Stimulated activated naive B cell treated with anti-CD40 and anti-IgM and Interleukin-4, amounts not matched to agents 10 μg/mL and 1 μg/mL and 100 μg/mL, for 72 hours (primary cell): ENCODE measurements at regions not wholly inside any gene's neighbourhood (a gene's known extent, or its start where the extent isn't known, plus 50 kb on each side); places are given as distances from the start of the nearest gene placed in this dataset.
A peak's percentile ranks its signal among the peaks of the same experiment; 100 is the strongest.

ENCODE experiments used
- ATAC-seq, 2 donors: fragments of 150-1000 bp; cut with Tn5 transposase; replicated peaks; 2 replicates each; pipeline ENCODE4 v1.10.0; 2021; ENCODE audit warnings: moderate library complexity in 1 of 2
- DNase-seq: peaks from one replicate; pipeline ENCODE4 v3.0.0; 2021
- H3K27ac Mint-ChIP-seq: one replicate; pipeline ENCODE4 v1.8.0; 2022; ENCODE audit warnings: mild to moderate bottlenecking, mixed read lengths
- H3K27me3 Mint-ChIP-seq, 2 donors: one replicate each; pipeline ENCODE4 v1.8.0; 2022; ENCODE audit warnings: mixed read lengths in 2 of 2
- H3K36me3 Mint-ChIP-seq, 2 donors: one replicate each; pipeline ENCODE4 v1.8.0; 2022; ENCODE audit warnings: mixed read lengths in 2 of 2, mild to moderate bottlenecking in 1 of 2
- H3K4me1 Mint-ChIP-seq, 2 donors: one replicate each; pipeline ENCODE4 v1.8.0; 2022; ENCODE audit warnings: mixed read lengths in 2 of 2, mild to moderate bottlenecking in 1 of 2
- H3K4me3 Mint-ChIP-seq, 2 donors: one replicate each; pipeline ENCODE4 v1.8.0; 2022; ENCODE audit warnings: mild to moderate bottlenecking in 2 of 2, mixed read lengths in 2 of 2, moderate library complexity in 1 of 2
- H3K9me3 Mint-ChIP-seq, 2 donors: one replicate each; pipeline ENCODE4 v1.8.0; 2022; ENCODE audit warnings: mixed read lengths in 2 of 2, mild to moderate bottlenecking in 1 of 2

DNA sequence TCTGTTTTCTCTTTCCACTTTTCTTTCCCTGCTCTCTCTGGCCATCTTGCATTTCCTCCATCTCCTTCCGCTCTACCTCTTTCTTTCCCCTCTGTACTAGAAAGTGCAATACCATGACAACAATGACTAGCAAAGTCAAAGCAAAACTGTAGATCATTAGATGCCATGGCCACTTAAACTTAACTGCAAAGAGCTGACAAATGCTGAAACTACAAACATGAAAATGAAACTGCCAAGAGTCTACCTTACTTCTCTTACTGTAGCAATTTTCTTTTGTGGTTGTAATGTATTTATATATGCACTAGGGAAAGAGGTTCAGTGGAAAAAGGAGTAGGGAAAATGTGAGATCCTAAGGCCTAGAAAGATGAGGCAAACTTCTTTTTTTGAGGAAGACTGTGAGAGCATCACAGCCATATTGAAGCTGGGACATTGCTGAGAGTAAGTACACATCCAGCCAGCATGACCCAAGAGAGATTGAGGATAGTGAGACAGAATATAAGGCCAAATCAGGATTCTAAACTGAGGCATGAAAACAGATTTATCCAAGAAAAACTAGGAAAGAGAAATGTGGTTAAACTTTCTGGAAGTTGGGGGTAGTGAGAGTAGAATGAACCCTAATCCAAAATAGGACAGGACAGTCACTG, 276.6 kb upstream of the NAV3 start:
- no peak overlapping the region for H3K4me3 Mint-ChIP-seq
- no peaks in the 10 kb centered on the region for H3K4me1 Mint-ChIP-seq
- H3K9me3 Mint-ChIP-seq, result peaks cover 0 to 7% of the 10 kb centered on the region in 2 donors
- no peaks in the 10 kb centered on the region for H3K36me3 Mint-ChIP-seq
- H3K27me3 Mint-ChIP-seq, result no peaks in the 10 kb centered on the region
- H3K27ac Mint-ChIP-seq, result no peak overlapping the region
- peak in 1 of 2 donors; percentile 20 for ATAC-seq
- no peak for DNase-seq

DNA sequence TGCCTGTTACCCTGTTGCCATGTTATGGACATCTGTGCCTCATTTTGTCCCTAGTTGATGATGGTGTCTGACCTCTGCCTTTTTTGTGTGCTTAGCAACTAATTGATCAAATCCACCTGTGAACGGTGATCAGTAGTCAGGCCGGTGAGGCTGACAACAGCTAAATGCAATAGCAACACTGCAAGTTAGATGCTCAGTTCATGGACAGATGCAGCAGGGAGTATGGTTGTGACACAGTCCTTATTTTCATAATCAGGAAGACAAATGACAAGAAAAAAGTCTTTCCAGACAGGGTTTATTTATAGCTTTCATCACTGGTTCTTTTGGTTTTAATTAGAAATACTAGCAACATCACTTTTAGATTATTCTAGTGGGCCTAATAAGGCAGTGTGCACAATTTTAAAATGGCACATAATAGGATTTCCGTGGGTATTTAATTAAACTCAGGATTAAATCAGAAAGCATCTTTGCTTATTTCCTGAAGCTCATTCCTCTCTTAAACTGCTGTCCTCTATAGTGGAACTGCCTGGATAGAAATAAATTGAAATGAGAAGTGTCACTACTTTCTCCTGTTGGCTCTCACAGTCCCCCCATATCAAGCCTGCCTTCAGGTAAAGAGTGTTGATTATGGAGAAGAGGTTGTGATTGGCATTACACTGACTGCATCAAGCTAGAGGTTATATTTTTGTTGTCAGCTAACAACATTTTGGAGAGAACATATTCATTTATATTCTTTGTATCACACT, 281.1 kb upstream of the NAV3 start:
- Mint-ChIP-seq H3K4me3 (no peak overlapping the region), H3K27ac (no peak overlapping the region)
- no peak for ATAC-seq

DNA sequence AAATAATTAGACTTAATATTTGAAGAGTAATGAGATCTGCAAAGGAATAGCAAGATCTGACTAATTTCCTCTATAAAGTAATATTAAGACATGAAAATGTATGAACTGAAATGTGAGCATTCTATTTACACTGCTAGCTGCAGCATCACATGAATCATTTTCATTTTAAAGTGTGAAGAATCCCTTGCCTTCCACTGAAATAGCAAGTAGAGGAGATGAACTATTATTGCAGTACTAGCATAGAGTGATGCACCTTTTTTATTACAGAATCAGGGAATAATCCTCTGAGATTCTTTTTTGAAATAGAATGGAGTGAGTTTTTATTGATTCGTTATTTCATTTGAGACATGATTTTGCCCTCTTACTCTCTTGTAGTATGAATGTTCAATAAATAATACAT, 281.9 kb upstream of the NAV3 start:
- H3K27ac Mint-ChIP-seq, result no peak overlapping the region
- DNase-seq (no peak), ATAC-seq (no peak)
- H3K4me3 Mint-ChIP-seq, result no peak overlapping the region
- H3K9me3 Mint-ChIP-seq, result peaks cover 6 to 10% of the 10 kb centered on the region in 2 donors
- H3K36me3 Mint-ChIP-seq, result no peaks in the 10 kb centered on the region
- H3K4me1 Mint-ChIP-seq, result no peaks in the 10 kb centered on the region
- H3K27me3 Mint-ChIP-seq, result no peaks in the 10 kb centered on the region

More for the DNA sequence above, 281.1 kb upstream of the NAV3 start:
- no peak for DNase-seq
- Mint-ChIP-seq H3K36me3 (no peaks in the 10 kb centered on the region), H3K4me1 (no peaks in the 10 kb centered on the region), H3K27me3 (no peaks in the 10 kb centered on the region), H3K9me3 (peaks cover 2 to 3% of the 10 kb centered on the region in 2 donors)

GRCh38 chr12:77540097-77540496, 290.6 kb upstream of the NAV3 start:
- no peaks in the 10 kb centered on the region for H3K27me3 Mint-ChIP-seq
- H3K9me3 Mint-ChIP-seq, result peaks cover 8 to 20% of the 10 kb centered on the region in 2 donors
- ATAC-seq (no peak), DNase-seq (no peak)
- H3K36me3 Mint-ChIP-seq, result no peaks in the 10 kb centered on the region
- no peaks in the 10 kb centered on the region for H3K4me1 Mint-ChIP-seq
- no peak overlapping the region for H3K4me3 Mint-ChIP-seq
- H3K27ac Mint-ChIP-seq, result no peak overlapping the region

DNA sequence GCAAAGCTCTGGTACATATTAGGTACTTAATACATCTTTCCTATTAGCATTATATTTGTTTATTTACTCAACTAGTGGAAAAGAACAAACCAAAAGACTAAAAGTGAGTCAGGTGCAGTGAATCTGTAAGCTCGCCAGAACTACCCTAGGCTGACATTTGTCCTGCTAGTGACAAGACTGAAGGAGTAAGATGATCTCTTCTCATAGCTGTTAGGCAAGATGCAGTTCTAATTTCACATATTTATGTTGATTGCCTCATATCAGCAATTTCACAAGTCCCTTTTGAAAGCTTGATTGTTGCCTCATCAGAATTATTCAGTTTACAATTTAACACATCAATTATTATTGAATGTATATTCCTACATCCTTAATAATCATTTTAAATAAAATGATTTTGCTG, 293.0 kb upstream of the NAV3 start:
- Mint-ChIP-seq H3K4me3 (no peak overlapping the region), H3K27me3 (no peaks in the 10 kb centered on the region), H3K9me3 (peaks cover 3 to 4% of the 10 kb centered on the region in 2 donors), H3K27ac (no peak overlapping the region), H3K4me1 (no peaks in the 10 kb centered on the region), H3K36me3 (no peaks in the 10 kb centered on the region)
- ATAC-seq (no peak), DNase-seq (no peak)

DNA sequence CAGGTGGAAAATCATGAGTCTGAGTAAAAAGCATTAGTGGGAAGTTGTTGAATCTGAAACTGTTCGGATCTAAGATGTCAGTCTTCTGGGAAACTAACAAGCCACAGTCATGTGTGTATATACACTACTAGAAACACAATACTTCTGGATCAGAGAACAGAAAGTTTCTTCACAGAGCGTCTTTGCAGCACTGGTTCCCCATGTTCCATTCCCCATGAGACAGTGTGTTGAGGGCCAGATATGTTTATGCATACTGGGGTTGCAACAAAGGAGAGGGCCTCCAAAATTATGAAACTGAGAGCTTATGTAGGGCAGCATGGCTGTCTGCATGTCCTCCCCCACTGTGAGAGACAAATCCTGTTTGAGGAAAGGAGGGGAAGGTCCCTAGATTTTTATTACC, 295.0 kb upstream of the NAV3 start:
- H3K36me3 Mint-ChIP-seq, result no peaks in the 10 kb centered on the region
- H3K4me1 Mint-ChIP-seq, result no peaks in the 10 kb centered on the region
- DNase-seq (no peak), ATAC-seq (no peak)
- no peak overlapping the region for H3K4me3 Mint-ChIP-seq
- H3K27ac Mint-ChIP-seq, result no peak overlapping the region
- peaks cover 0 to 2% of the 10 kb centered on the region in 2 donors for H3K9me3 Mint-ChIP-seq
- no peaks in the 10 kb centered on the region for H3K27me3 Mint-ChIP-seq

DNA sequence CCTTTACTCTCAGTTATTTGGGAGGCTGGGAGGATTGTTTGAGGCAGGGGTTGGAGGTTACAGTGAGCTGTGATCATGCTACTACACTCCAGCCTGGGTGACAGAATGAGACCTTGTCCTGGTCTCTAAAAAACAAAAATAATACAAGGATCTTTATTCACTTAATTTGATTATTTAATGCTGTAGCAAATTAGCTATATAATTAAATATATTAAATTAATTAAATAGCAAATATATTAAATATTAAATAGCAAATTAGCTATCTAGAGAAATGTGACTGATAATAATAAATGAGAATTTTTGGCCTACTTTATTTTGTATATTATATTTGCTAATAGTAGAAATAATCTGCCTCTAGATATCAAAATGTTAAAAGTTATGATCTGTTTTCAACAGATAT, 298.8 kb upstream of the NAV3 start:
- H3K4me3 Mint-ChIP-seq, result no peak overlapping the region
- no peak for ATAC-seq
- no peak overlapping the region for H3K27ac Mint-ChIP-seq
- H3K9me3 Mint-ChIP-seq, result peaks cover 0 to 6% of the 10 kb centered on the region in 2 donors
- H3K27me3 Mint-ChIP-seq, result no peaks in the 10 kb centered on the region
- H3K4me1 Mint-ChIP-seq, result no peaks in the 10 kb centered on the region
- no peak for DNase-seq
- no peaks in the 10 kb centered on the region for H3K36me3 Mint-ChIP-seq

DNA sequence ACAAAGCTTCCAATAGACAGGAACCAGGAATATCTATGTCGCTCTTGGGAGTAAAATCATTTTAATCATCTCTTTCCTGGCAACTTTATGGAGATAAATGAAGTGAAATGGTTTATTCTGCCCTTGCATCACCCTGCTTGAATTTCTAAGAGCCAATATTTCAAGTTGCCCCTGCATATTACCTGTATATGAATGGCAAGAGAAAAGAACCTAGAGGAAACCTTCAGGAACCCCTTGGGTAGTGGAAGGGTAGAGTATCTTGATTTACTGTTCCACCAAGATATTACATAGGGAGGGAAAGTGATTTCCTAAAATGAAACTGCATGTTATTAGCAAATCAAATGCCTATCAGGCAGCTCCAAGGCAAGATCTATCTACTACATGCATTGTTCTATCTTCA, 308.4 kb upstream of the NAV3 start:
- H3K4me3 Mint-ChIP-seq, result no peak overlapping the region
- H3K9me3 Mint-ChIP-seq, result peaks cover 7 to 8% of the 10 kb centered on the region in 2 donors
- DNase-seq (no peak), ATAC-seq (no peak)
- no peaks in the 10 kb centered on the region for H3K4me1 Mint-ChIP-seq
- no peaks in the 10 kb centered on the region for H3K27me3 Mint-ChIP-seq
- H3K27ac Mint-ChIP-seq, result no peak overlapping the region
- no peaks in the 10 kb centered on the region for H3K36me3 Mint-ChIP-seq

GRCh38 chr12:77521508-77522115, 309.1 kb upstream of the NAV3 start:
- ATAC-seq (no peak), DNase-seq (no peak)
- H3K4me3 Mint-ChIP-seq, result no peak overlapping the region
- peaks cover 5 to 6% of the 10 kb centered on the region in 2 donors for H3K9me3 Mint-ChIP-seq
- no peaks in the 10 kb centered on the region for H3K36me3 Mint-ChIP-seq
- no peaks in the 10 kb centered on the region for H3K4me1 Mint-ChIP-seq
- H3K27me3 Mint-ChIP-seq, result no peaks in the 10 kb centered on the region
- H3K27ac Mint-ChIP-seq, result no peak overlapping the region

DNA sequence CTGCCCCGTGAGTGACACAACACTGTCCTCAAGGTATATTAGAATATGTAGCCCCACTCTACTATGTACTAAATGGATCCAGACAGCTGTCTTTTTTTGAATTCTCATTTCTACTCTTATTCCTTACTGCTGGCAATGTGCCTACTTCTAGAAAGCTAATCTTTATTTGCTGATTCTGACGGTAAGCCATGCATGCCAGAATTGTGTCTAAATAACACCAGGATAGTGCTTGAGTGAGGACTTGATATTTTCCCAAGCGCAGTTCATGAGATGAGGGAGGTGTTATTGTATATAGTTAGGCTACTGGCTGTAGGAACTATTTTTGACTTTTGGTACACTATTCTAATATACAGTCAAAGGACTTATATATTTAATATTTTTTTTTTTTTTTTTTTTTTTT, 316.2 kb upstream of the NAV3 start:
- DNase-seq (no peak), ATAC-seq (no peak)

GRCh38 chr12:77510985-77511384, 319.7 kb upstream of the NAV3 start:
- Mint-ChIP-seq H3K27me3 (no peaks in the 10 kb centered on the region), H3K4me3 (no peak overlapping the region), H3K36me3 (no peaks in the 10 kb centered on the region), H3K4me1 (no peaks in the 10 kb centered on the region), H3K27ac (no peak overlapping the region), H3K9me3 (peaks cover 0 to 1% of the 10 kb centered on the region in 2 donors)
- DNase-seq (no peak), ATAC-seq (no peak)

More for the DNA sequence above, 316.2 kb upstream of the NAV3 start:
- Mint-ChIP-seq H3K36me3 (no peaks in the 10 kb centered on the region), H3K9me3 (no peaks in the 10 kb centered on the region), H3K27me3 (no peaks in the 10 kb centered on the region), H3K4me1 (no peaks in the 10 kb centered on the region), H3K4me3 (no peak overlapping the region), H3K27ac (no peak overlapping the region)

DNA sequence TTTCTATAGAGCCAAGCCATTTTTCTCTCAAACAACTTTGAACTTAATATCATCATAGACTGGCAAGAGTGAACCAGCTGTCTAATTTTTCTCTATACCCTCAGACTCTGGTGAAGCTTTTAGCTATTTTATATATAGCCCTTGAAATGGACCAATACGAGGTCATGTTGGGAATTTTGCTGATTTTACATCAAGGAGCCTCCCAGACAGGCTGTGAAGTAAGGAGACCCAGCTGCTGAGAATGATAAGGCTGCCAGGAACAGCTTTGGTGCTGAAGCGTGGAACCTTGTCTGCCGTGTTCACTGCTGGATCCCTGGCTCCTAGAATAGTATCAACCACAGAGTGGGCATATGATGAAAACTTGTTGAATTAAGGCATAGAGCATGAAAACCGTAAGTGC, 326.2 kb upstream of the NAV3 start:
- Mint-ChIP-seq H3K27ac (no peak overlapping the region), H3K4me1 (no peaks in the 10 kb centered on the region), H3K27me3 (no peaks in the 10 kb centered on the region), H3K36me3 (no peaks in the 10 kb centered on the region), H3K4me3 (no peak overlapping the region), H3K9me3 (peaks cover 0 to 3% of the 10 kb centered on the region in 2 donors)
- ATAC-seq (no peak), DNase-seq (no peak)

DNA sequence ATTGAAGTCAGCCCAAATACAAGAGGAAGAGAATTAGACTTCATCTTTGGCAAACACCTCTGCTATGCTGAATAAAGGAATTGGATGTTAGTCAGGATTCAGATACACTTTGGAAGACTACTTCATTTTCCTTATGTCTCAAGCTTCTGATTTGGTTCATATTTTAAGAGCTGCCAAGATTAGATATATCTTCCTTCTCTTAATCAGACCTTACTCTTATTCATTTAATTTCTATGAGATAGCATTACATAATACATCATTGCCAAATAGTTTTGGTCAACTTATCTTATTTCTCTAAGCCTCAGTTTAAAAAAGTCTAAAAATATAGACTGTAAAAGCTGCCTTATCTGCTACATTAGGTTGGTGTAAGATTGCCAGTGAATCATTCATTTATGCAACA, 330.6 kb upstream of the NAV3 start:
- ATAC-seq (no peak), DNase-seq (no peak)
- H3K4me1 Mint-ChIP-seq, result no peaks in the 10 kb centered on the region
- no peaks in the 10 kb centered on the region for H3K36me3 Mint-ChIP-seq
- no peaks in the 10 kb centered on the region for H3K9me3 Mint-ChIP-seq
- no peak overlapping the region for H3K4me3 Mint-ChIP-seq
- H3K27me3 Mint-ChIP-seq, result no peaks in the 10 kb centered on the region
- H3K27ac Mint-ChIP-seq, result no peak overlapping the region

- no peak overlapping the region for H3K4me3 Mint-ChIP-seq
- ATAC-seq (no peak), DNase-seq (no peak)
- no peaks in the 10 kb centered on the region for H3K27me3 Mint-ChIP-seq
- H3K4me1 Mint-ChIP-seq, result no peaks in the 10 kb centered on the region
- H3K9me3 Mint-ChIP-seq, result no peaks in the 10 kb centered on the region
- no peaks in the 10 kb centered on the region for H3K36me3 Mint-ChIP-seq
- H3K27ac Mint-ChIP-seq, result no peak overlapping the region
These were observed 333.0 kb upstream of the NAV3 start for GRCh38 chr12:77497647-77498046.

DNA sequence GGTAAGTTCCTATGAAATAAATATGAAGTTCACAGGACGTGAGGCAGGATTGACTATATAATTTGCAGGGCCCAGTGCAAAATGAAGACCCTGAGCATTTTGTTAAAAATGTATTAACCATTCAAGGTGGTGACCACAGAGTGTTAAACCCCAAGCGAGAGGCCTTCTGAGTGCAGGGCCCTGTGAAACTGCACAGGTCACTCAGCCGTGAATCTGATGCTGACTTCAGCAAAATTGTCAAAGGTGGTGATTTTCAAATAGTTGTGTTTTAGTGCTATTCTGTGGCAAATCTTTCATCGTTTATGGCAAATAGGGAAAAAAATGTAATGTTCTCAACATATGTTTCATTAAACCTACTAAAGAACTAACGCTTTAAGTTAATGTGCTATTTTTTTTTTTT, 334.0 kb upstream of the NAV3 start:
- no peak for DNase-seq
- no peaks in the 10 kb centered on the region for H3K27me3 Mint-ChIP-seq
- H3K9me3 Mint-ChIP-seq, result no peaks in the 10 kb centered on the region
- H3K27ac Mint-ChIP-seq, result no peak overlapping the region
- no peaks in the 10 kb centered on the region for H3K4me1 Mint-ChIP-seq
- no peak for ATAC-seq
- H3K36me3 Mint-ChIP-seq, result no peaks in the 10 kb centered on the region
- H3K4me3 Mint-ChIP-seq, result no peak overlapping the region
